ENCODE measurements at regions not wholly inside any gene's neighbourhood (a gene's known extent, or its start where the extent isn't known, plus 50 kb on each side); places are given as distances from the start of the nearest gene placed in this dataset.
A peak's percentile ranks its signal among the peaks of the same experiment; 100 is the strongest.

DNA sequence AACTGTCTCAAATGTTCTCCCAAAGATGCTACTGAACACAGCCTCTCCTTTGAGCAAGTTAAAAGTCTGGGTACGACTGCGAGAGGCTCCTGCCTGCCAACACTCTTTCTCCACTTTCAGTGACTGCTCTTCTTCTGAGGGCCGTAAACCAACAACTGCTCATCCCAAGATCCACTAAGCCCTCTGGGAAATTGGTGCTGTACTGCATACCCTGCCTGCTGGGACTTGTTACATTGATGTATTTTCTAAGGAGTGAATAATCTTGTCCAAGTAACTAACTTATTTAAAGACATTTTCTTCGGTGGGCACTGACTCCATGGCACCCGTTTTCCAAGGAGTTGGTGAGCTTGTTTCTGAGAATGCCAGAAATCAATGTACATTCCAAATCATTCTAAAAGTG lies 87.2 kb downstream of the ZNF280B start:
- TF ChIP-seq, protein P1, sequence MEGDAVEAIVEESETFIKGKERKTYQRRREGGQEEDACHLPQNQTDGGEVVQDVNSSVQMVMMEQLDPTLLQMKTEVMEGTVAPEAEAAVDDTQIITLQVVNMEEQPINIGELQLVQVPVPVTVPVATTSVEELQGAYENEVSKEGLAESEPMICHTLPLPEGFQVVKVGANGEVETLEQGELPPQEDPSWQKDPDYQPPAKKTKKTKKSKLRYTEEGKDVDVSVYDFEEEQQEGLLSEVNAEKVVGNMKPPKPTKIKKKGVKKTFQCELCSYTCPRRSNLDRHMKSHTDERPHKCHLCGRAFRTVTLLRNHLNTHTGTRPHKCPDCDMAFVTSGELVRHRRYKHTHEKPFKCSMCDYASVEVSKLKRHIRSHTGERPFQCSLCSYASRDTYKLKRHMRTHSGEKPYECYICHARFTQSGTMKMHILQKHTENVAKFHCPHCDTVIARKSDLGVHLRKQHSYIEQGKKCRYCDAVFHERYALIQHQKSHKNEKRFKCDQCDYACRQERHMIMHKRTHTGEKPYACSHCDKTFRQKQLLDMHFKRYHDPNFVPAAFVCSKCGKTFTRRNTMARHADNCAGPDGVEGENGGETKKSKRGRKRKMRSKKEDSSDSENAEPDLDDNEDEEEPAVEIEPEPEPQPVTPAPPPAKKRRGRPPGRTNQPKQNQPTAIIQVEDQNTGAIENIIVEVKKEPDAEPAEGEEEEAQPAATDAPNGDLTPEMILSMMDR (IDR thresholded peaks at IDR 0.05; ENCODE audit: control extremely low read depth, extremely low read depth), result no peak
- DNase-seq (no peak), ATAC-seq (ENCODE audit: insufficient read depth, low FRiP score) (no peak)
- no peaks in the 10 kb centered on the region for H3K4me1 ChIP-seq (ENCODE audit: control insufficient read depth in 5 of 5, insufficient read depth in 5 of 5, low read length in 5 of 5)
- peaks cover 0 to 20% (median 3%) of the 10 kb centered on the region in 3 donors for H3K27me3 ChIP-seq (ENCODE audit: control insufficient read depth in 3 of 3, insufficient read depth in 3 of 3, low read length in 2 of 3)
- H3K9me3 ChIP-seq (ENCODE audit: control insufficient read depth in 4 of 4, insufficient read depth in 3 of 4, low read length in 3 of 4), result peaks cover 0 to 2% (median 0%) of the 10 kb centered on the region in 4 donors
- no peaks in the 10 kb centered on the region for H3K36me3 ChIP-seq (ENCODE audit: control insufficient read depth in 4 of 4, insufficient read depth in 4 of 4, low read length in 4 of 4)
- no peak overlapping the region for H3K27ac ChIP-seq (ENCODE audit: low read depth in 1 of 2, low read length in 1 of 2)
- WGBS, 2 donors, result 77 to 85% methylated on average over 5 of the region's 5 CpGs
- H3K4me3 ChIP-seq, result no peak overlapping the region
- H3K9ac ChIP-seq (ENCODE audit: insufficient read depth in 1 of 2, low read length in 2 of 2), result no peak overlapping the region

DNA sequence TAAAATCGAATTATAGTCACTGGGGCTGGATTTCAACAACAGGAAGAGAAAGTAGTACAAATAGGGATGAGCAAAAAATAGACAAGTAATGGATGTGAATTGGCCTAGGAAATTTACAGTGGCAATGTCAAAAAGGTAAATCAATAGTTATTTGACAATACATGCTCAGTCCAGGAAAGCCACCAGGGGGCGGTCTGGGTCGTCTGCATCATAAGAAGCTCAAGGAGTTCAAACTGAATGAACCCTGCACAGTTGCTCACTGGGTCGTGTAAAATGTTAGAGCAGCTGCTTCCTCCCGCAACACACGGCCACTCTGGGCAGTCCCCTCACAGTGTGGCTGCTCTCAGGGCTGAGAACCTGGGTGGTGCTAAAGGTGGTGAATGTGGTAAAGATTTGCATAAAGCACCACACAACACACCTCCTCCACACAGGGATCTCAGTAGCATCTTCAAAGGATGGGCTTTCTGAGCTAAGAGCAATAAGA lies 85.9 kb downstream of the ZNF280B start:
- Histone ChIP-seq H3K36me3 (ENCODE audit: control insufficient read depth in 4 of 4, insufficient read depth in 4 of 4, low read length in 4 of 4) (no peaks in the 10 kb centered on the region), H3K4me1 (ENCODE audit: control insufficient read depth in 5 of 5, insufficient read depth in 5 of 5, low read length in 5 of 5) (no peaks in the 10 kb centered on the region), H3K27ac (ENCODE audit: low read depth in 1 of 2, low read length in 1 of 2) (no peak overlapping the region), H3K27me3 (ENCODE audit: control insufficient read depth in 3 of 3, insufficient read depth in 3 of 3, low read length in 2 of 3) (peaks cover 0 to 20% (median 0%) of the 10 kb centered on the region in 3 donors), H3K9me3 (ENCODE audit: control insufficient read depth in 4 of 4, insufficient read depth in 3 of 4, low read length in 3 of 4) (peaks cover 0 to 2% (median 0%) of the 10 kb centered on the region in 4 donors), H3K9ac (ENCODE audit: insufficient read depth in 1 of 2, low read length in 2 of 2) (no peak overlapping the region), H3K4me3 (no peak overlapping the region)
- ATAC-seq (ENCODE audit: insufficient read depth, low FRiP score) (no peak), DNase-seq (peak; percentile 54 to 68 (median 56))
- 1 to 2% methylated on average over 6 of the region's 6 CpGs for WGBS, 2 donors
- TF ChIP-seq, protein P1 (IDR thresholded peaks at IDR 0.05; ENCODE audit: control extremely low read depth, extremely low read depth), result peak; percentile 29

DNA sequence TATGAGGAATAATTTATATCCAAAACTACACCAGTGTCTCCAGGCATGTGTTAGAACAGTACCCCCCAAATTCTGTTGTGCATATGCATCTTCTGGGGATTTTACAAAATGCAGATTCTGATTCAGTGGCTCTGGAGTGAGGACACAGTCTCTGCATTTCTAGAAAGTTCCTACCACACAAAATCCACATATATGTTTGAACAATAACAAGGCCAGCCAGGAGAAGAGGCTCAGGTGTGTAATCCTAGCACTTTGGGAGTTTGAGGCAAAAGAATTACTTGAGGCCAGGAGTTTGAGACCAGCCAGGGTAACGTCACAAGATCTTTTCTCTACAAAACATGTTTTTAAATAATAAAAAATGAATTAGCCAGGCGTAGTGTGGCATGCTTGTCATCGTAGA lies 84.9 kb downstream of the ZNF280B start:
- Histone ChIP-seq H3K36me3 (ENCODE audit: control insufficient read depth in 4 of 4, insufficient read depth in 4 of 4, low read length in 4 of 4) (no peaks in the 10 kb centered on the region), H3K27me3 (ENCODE audit: control insufficient read depth in 3 of 3, insufficient read depth in 3 of 3, low read length in 2 of 3) (peaks cover 0 to 20% (median 0%) of the 10 kb centered on the region in 3 donors), H3K4me1 (ENCODE audit: control insufficient read depth in 5 of 5, insufficient read depth in 5 of 5, low read length in 5 of 5) (peaks cover 0 to 2% (median 0%) of the 10 kb centered on the region in 5 donors), H3K27ac (ENCODE audit: low read depth in 1 of 2, low read length in 1 of 2) (no peak overlapping the region), H3K9me3 (ENCODE audit: control insufficient read depth in 4 of 4, insufficient read depth in 3 of 4, low read length in 3 of 4) (peaks cover 0 to 2% (median 0%) of the 10 kb centered on the region in 4 donors), H3K9ac (ENCODE audit: insufficient read depth in 1 of 2, low read length in 2 of 2) (no peak overlapping the region), H3K4me3 (no peak overlapping the region)
- 85 to 89% methylated on average over 3 of the region's 3 CpGs for WGBS, 2 donors
- no peak for DNase-seq
- ATAC-seq (ENCODE audit: insufficient read depth, low FRiP score), result no peak
- TF ChIP-seq, protein P1 (IDR thresholded peaks at IDR 0.05; ENCODE audit: control extremely low read depth, extremely low read depth), result no peak
